ENCODE measurements at regions not wholly inside any gene's neighbourhood (a gene's known extent, or its start where the extent isn't known, plus 50 kb on each side); places are given as distances from the start of the nearest gene placed in this dataset.

DNA sequence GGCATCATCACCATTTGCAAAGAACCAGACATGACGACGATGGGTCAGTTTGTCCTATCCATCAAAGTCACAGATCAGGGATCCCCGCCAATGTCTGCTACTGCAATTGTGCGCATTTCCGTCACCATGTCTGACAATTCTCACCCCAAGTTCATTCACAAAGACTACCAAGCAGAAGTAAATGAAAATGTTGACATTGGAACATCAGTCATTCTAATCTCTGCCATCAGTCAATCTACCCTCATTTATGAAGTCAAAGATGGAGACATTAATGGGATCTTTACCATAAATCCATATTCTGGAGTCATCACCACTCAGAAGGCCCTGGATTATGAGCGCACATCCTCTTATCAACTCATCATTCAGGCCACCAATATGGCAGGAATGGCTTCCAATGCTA lies 171.6 kb upstream of the MTNR1B start:
- intact Hi-C loops (cut with micrococcal nuclease): no loop called here
- no peak overlapping the region for H3K4me3 ChIP-seq (ENCODE audit: low read length)
- no peak for DNase-seq
- H2AFZ ChIP-seq (ENCODE audit: low read length): no peak overlapping the region
- no peak overlapping the region for H3K4me2 ChIP-seq (ENCODE audit: low read length)
- no peaks in the 10 kb centered on the region for H3K9me3 ChIP-seq (ENCODE audit: low read length)
- POLR2A ChIA-PET (ENCODE audit: unreplicated experiment): no interaction called here
- H3K36me3 ChIP-seq (ENCODE audit: low read depth, low read length): no peaks in the 10 kb centered on the region
- CTCF ChIA-PET: no interaction called here
- ATAC-seq: no peak
- no peaks in the 10 kb centered on the region for H3F3A ChIP-seq (ENCODE audit: low read length, unreplicated experiment)
- no peaks in the 10 kb centered on the region for H4K20me1 ChIP-seq (ENCODE audit: low read length)
- H3K27me3 ChIP-seq (ENCODE audit: low read length): peaks cover 34% of the 10 kb centered on the region; the same call in 1 of the 2 replicates
- no TSS peak for BruUV-seq (replicated peaks)
- no peaks in the 10 kb centered on the region for H3K79me2 ChIP-seq (ENCODE audit: low read length)
- H3K27ac ChIP-seq (ENCODE audit: low read length): no peak overlapping the region
- no peaks in the 10 kb centered on the region for H3K9me2 ChIP-seq (replicated peaks; ENCODE audit: low read length)
- TF ChIP-seq, protein P1, sequence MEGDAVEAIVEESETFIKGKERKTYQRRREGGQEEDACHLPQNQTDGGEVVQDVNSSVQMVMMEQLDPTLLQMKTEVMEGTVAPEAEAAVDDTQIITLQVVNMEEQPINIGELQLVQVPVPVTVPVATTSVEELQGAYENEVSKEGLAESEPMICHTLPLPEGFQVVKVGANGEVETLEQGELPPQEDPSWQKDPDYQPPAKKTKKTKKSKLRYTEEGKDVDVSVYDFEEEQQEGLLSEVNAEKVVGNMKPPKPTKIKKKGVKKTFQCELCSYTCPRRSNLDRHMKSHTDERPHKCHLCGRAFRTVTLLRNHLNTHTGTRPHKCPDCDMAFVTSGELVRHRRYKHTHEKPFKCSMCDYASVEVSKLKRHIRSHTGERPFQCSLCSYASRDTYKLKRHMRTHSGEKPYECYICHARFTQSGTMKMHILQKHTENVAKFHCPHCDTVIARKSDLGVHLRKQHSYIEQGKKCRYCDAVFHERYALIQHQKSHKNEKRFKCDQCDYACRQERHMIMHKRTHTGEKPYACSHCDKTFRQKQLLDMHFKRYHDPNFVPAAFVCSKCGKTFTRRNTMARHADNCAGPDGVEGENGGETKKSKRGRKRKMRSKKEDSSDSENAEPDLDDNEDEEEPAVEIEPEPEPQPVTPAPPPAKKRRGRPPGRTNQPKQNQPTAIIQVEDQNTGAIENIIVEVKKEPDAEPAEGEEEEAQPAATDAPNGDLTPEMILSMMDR (conservative IDR thresholded peaks at IDR 0.05; ENCODE audit: low read depth, low read length): no peak
- H3K9ac ChIP-seq (ENCODE audit: low read length): no peak overlapping the region
- no peaks in the 10 kb centered on the region for H3K4me1 ChIP-seq (ENCODE audit: insufficient read depth, low read length)

DNA sequence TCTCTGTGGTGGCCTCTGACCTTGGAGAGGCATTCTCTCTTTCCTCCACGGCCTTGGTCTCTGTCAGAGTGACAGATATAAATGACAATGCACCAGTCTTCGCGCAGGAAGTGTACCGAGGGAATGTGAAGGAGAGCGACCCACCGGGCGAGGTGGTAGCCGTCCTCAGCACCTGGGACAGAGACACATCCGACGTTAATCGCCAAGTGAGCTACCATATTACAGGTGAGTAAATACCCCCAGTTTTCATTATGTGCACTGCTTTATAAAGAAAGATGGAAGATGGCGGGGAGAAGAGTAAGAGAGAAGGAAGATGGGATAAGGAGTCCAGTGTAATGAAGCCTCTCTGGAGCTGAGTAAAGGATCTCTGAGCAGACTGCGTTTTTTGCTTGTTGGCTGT lies 167.8 kb upstream of the MTNR1B start:
- no TSS peak for BruUV-seq (replicated peaks)
- Histone ChIP-seq H3K9ac (ENCODE audit: low read length) (no peak overlapping the region), H3K79me2 (ENCODE audit: low read length) (no peaks in the 10 kb centered on the region), H3K9me3 (ENCODE audit: low read length) (no peaks in the 10 kb centered on the region), H3K4me3 (ENCODE audit: low read length) (no peak overlapping the region), H3K9me2 (replicated peaks; ENCODE audit: low read length) (no peaks in the 10 kb centered on the region), H4K20me1 (ENCODE audit: low read length) (no peaks in the 10 kb centered on the region), H3K4me2 (ENCODE audit: low read length) (no peak overlapping the region), H3K27me3 (ENCODE audit: low read length) (peaks cover 25% of the 10 kb centered on the region; the same call in 1 of the 2 replicates), H3F3A (ENCODE audit: low read length, unreplicated experiment) (no peaks in the 10 kb centered on the region), H3K27ac (ENCODE audit: low read length) (no peak overlapping the region), H2AFZ (ENCODE audit: low read length) (no peak overlapping the region), H3K36me3 (ENCODE audit: low read depth, low read length) (no peaks in the 10 kb centered on the region), H3K4me1 (ENCODE audit: insufficient read depth, low read length) (no peaks in the 10 kb centered on the region)
- DNase-seq (no peak), ATAC-seq (no peak)
- TF ChIP-seq EZH2 (IDR thresholded peaks at IDR 0.05; ENCODE audit: low read length, unreplicated experiment): no peak
- TF ChIP-seq, protein P1 (conservative IDR thresholded peaks at IDR 0.05; ENCODE audit: low read depth, low read length): no peak
- TF ChIP-seq EZH2phosphoT487 (IDR thresholded peaks at IDR 0.05; ENCODE audit: borderline replicate concordance, low read length): no peak
- intact Hi-C loops (cut with micrococcal nuclease): no loop called here
- POLR2A ChIA-PET (ENCODE audit: unreplicated experiment): no interaction called here
- CTCF ChIA-PET: no interaction called here

DNA sequence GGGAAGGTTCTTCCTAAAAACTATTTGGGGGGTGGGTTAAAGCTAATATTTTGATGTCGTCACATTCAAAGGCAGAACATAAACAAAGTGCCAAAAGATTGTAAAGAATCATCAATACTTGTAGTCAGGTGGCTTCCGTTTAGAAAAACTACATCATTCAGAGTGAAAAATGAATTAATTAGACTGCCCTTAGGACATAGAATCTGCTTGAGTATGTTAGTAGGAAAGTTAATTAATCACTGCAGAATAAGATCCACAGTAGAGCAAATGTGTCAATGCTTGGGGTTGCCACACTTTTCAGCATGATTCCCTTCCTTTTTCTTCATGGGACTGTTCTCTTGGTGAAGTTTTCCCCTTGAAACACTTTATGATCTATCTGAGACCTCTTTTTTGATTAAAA lies 166.8 kb upstream of the MTNR1B start:
- BruUV-seq (replicated peaks): no TSS peak
- intact Hi-C loops (cut with micrococcal nuclease): no loop called here
- H3K9ac ChIP-seq (ENCODE audit: low read length): no peak overlapping the region
- H4K20me1 ChIP-seq (ENCODE audit: low read length): no peaks in the 10 kb centered on the region
- no peaks in the 10 kb centered on the region for H3K36me3 ChIP-seq (ENCODE audit: low read depth, low read length)
- H2AFZ ChIP-seq (ENCODE audit: low read length): no peak overlapping the region
- no peaks in the 10 kb centered on the region for H3K4me1 ChIP-seq (ENCODE audit: insufficient read depth, low read length)
- H3K4me3 ChIP-seq (ENCODE audit: low read length): no peak overlapping the region
- DNase-seq (no peak), ATAC-seq (no peak)
- TF ChIP-seq, protein P1 (conservative IDR thresholded peaks at IDR 0.05; ENCODE audit: low read depth, low read length): no peak
- no peak for TF ChIP-seq EZH2 (IDR thresholded peaks at IDR 0.05; ENCODE audit: low read length, unreplicated experiment)
- no peak for TF ChIP-seq EZH2phosphoT487 (IDR thresholded peaks at IDR 0.05; ENCODE audit: borderline replicate concordance, low read length)
- no peaks in the 10 kb centered on the region for H3K9me3 ChIP-seq (ENCODE audit: low read length)
- no peak overlapping the region for H3K27ac ChIP-seq (ENCODE audit: low read length)
- no peaks in the 10 kb centered on the region for H3K9me2 ChIP-seq (replicated peaks; ENCODE audit: low read length)
- ChIA-PET CTCF (no interaction called here), POLR2A (ENCODE audit: unreplicated experiment) (no interaction called here)
- H3K4me2 ChIP-seq (ENCODE audit: low read length): no peak overlapping the region
- H3F3A ChIP-seq (ENCODE audit: low read length, unreplicated experiment): no peaks in the 10 kb centered on the region
- no peaks in the 10 kb centered on the region for H3K79me2 ChIP-seq (ENCODE audit: low read length)
- peaks cover 22% of the 10 kb centered on the region; the same call in 1 of the 2 replicates for H3K27me3 ChIP-seq (ENCODE audit: low read length)
